MCF 10A (cell line): ENCODE measurements at regions not wholly inside any gene's neighbourhood (a gene's known extent, or its start where the extent isn't known, plus 50 kb on each side); places are given as distances from the start of the nearest gene placed in this dataset.

Experiments used
- BruUV-seq: library from RNA; stranded (reverse); fragments of 400-500 nt; replicated peaks from 2 replicates; lab custom pipeline; 2021; lab: Mats Ljungman, UMichigan
- CTCF ChIA-PET: fragments of 300-600 bp; sonication (Branson Sonifier 250); formaldehyde crosslinking; extraction: SDS; loops from one replicate; lab custom pipeline; 2021; ENCODE audit warnings: antibody characterized with exemption, inconsistent platforms; lab: Yijun Ruan, JAX
- POLR2A ChIA-PET: fragments of 300-600, 350-650 bp; sonication (Branson Sonifier 250); formaldehyde crosslinking; extraction: SDS; loops from one replicate; lab custom pipeline; 2020; ENCODE audit warnings: antibody characterized with exemption, inconsistent platforms; lab: Yijun Ruan, JAX
- DNase-seq: peaks from one replicate; pipeline ENCODE4 v3.0.0-alpha.2; 2018; ENCODE audit not compliant: unreplicated experiment
- H3K27ac Mint-ChIP-seq: one replicate; pipeline ENCODE4 v1.8.0; 2022; ENCODE audit warnings: mild to moderate bottlenecking, low read depth, mixed read lengths; ENCODE audit not compliant: unreplicated experiment
- H3K27me3 Mint-ChIP-seq: one replicate; pipeline ENCODE4 v1.8.0; 2022; ENCODE audit warnings: mixed read lengths; ENCODE audit not compliant: insufficient read depth, unreplicated experiment
- H3K36me3 Mint-ChIP-seq: one replicate; pipeline ENCODE4 v1.8.0; 2022; ENCODE audit warnings: mild to moderate bottlenecking, moderate library complexity, mixed read lengths; ENCODE audit not compliant: insufficient read depth, unreplicated experiment
- H3K4me1 Mint-ChIP-seq: one replicate; pipeline ENCODE4 v1.8.0; 2022; ENCODE audit warnings: mixed read lengths; ENCODE audit not compliant: insufficient read depth, unreplicated experiment
- H3K4me3 Mint-ChIP-seq: one replicate; pipeline ENCODE4 v1.8.0; 2022; ENCODE audit warnings: mild to moderate bottlenecking, moderate library complexity, mixed read lengths; ENCODE audit not compliant: unreplicated experiment
- H3K9me3 Mint-ChIP-seq: one replicate; pipeline ENCODE4 v1.8.0; 2022; ENCODE audit warnings: mixed read lengths; ENCODE audit not compliant: unreplicated experiment
- CTCF ChIP-seq: fragments of 200-600 bp; IDR thresholded peaks from one replicate; pipeline ENCODE4 v1.8.0; 2022; ENCODE audit warnings: antibody characterized with exemption, mild to moderate bottlenecking; ENCODE audit not compliant: unreplicated experiment
- intact Hi-C: fragments of 100-400 bp; cut with micrococcal nuclease; formaldehyde crosslinking; loops from 2 replicates; pipeline ENCODE4 v1.14.1; 2022

GRCh38 chr17:36825113-36825512, 112.2 kb upstream of the LHX1 start:
- Mint-ChIP-seq H3K27ac (no peak overlapping the region), H3K27me3 (peaks cover 21% of the 10 kb centered on the region), H3K4me3 (no peak overlapping the region), H3K9me3 (no peaks in the 10 kb centered on the region), H3K36me3 (no peaks in the 10 kb centered on the region), H3K4me1 (no peaks in the 10 kb centered on the region)
- intact Hi-C loops, result no loop called here
- ChIA-PET CTCF (no interaction called here), POLR2A (interaction anchor here (0.6 kb wide), 1 partner anchor 15 kb away, joined by 3 read pairs; no protein-coding TSS in a partner anchor)
- no peak for DNase-seq
- BruUV-seq, result no TSS peak
- no peak for TF ChIP-seq CTCF

- Mint-ChIP-seq H3K4me3 (no peak overlapping the region), H3K4me1 (no peaks in the 10 kb centered on the region), H3K27ac (no peak overlapping the region), H3K36me3 (no peaks in the 10 kb centered on the region), H3K9me3 (no peaks in the 10 kb centered on the region), H3K27me3 (peaks cover 20% of the 10 kb centered on the region)
- no TSS peak for BruUV-seq
- no peak for TF ChIP-seq CTCF
- ChIA-PET POLR2A (interaction anchor here (0.6 kb wide), 1 partner anchor 14 kb away, joined by 3 read pairs; no protein-coding TSS in a partner anchor), CTCF (no interaction called here)
- intact Hi-C loops, result no loop called here
- DNase-seq, result no peak
Observed at GRCh38 chr17:36825521-36825920, 111.8 kb upstream of the LHX1 start.

- intact Hi-C loops, result no loop called here
- CTCF ChIA-PET, result no interaction called here
- no peak overlapping the region for H3K27ac Mint-ChIP-seq
Observed at GRCh38 chr17:36825951-36826350, 111.3 kb upstream of the LHX1 start.

GRCh38 chr17:36827081-36827480, 110.2 kb upstream of the LHX1 start:
- TF ChIP-seq CTCF, result no peak
- ChIA-PET POLR2A (no interaction called here), CTCF (no interaction called here)
- intact Hi-C loops, result no loop called here
- Mint-ChIP-seq H3K4me1 (no peaks in the 10 kb centered on the region), H3K27ac (no peak overlapping the region), H3K4me3 (no peak overlapping the region), H3K36me3 (no peaks in the 10 kb centered on the region), H3K27me3 (peaks cover 20% of the 10 kb centered on the region), H3K9me3 (no peaks in the 10 kb centered on the region)
- DNase-seq, result no peak
- no TSS peak for BruUV-seq

More at GRCh38 chr17:36825951-36826350, 111.3 kb upstream of the LHX1 start:
- no peaks in the 10 kb centered on the region for H3K36me3 Mint-ChIP-seq
- POLR2A ChIA-PET, result no interaction called here
- BruUV-seq, result no TSS peak
- no peaks in the 10 kb centered on the region for H3K4me1 Mint-ChIP-seq
- no peaks in the 10 kb centered on the region for H3K9me3 Mint-ChIP-seq
- no peak overlapping the region for H3K4me3 Mint-ChIP-seq
- no peak for TF ChIP-seq CTCF
- no peak for DNase-seq
- peaks cover 20% of the 10 kb centered on the region for H3K27me3 Mint-ChIP-seq
